Adrenal gland (tissue), 9 donors: ENCODE measurements at regions not wholly inside any gene's neighbourhood (a gene's known extent, or its start where the extent isn't known, plus 50 kb on each side); places are given as distances from the start of the nearest gene placed in this dataset.

ENCODE experiments used
- DNase-seq, 7 donors: peaks; one replicate each; pipeline ENCODE4 v3.0.0-alpha.2; 2019 to 2020
- H3K27ac ChIP-seq, 5 donors: fragments of 200-600 bp; sonication (generic) in 4 of 5; 1 replicate in 3 of 5; 2 replicates in 2 of 5; pipeline versions ENCODE4 v1.5.1 to v1.8.0; 2016 to 2020; ENCODE audit warnings: mild to moderate bottlenecking in 1 of 5
- H3K27me3 ChIP-seq: fragments of 200-600 bp; 2 replicates; pipeline ENCODE4 v1.8.0; 2021
- H3K36me3 ChIP-seq, 2 donors: fragments of 200-600 bp; replicated peaks in 1 of 2; 1 replicate in 1 of 2; 2 replicates in 1 of 2; pipeline versions ENCODE4 v1.5.1 to v1.8.0; 2018 to 2022
- H3K4me1 ChIP-seq, 2 donors: fragments of 200-600 bp; replicated peaks in 1 of 2; 1 replicate in 1 of 2; 2 replicates in 1 of 2; pipeline versions ENCODE4 v1.5.1 to v1.8.0; 2018 to 2021
- H3K4me3 ChIP-seq, 4 donors: fragments of 200-600 bp; sonication (generic) in 3 of 4; one replicate each; pipeline ENCODE4 v1.5.1; 2016 to 2018
- H3K9me3 ChIP-seq, 3 donors: fragments of 200-600 bp; sonication (generic) in 1 of 3; replicated peaks in 1 of 3; 1 replicate in 2 of 3; 2 replicates in 1 of 3; pipeline versions ENCODE4 v1.5.1 to v1.8.0; 2016 to 2021
- POLR2A ChIP-seq, 2 donors: fragments of 450-650 bp; IDR thresholded peaks; one replicate each; pipeline ENCODE4 v1.6.1; 2017; ENCODE audit warnings: antibody characterized with exemption in 2 of 2, mild to moderate bottlenecking in 2 of 2, moderate library complexity in 1 of 2
- WGBS, 4 donors: extraction: QIAGEN DNeasy Blood & Tissue Kit in 2 of 4; methylation state at CpG; one replicate each; pipeline versions ENCODE4 v1.1.5 to v1.1.7; 2013 to 2017; 5-methylcytosine and 5-hydroxymethylcytosine counted together
- intact Hi-C, 2 donors: fragments of 100-400 bp; cut with DNase I; formaldehyde crosslinking; loops; one replicate each; pipeline versions ENCODE4 v1.14.1 to v1.15.0; 2022 to 2023
- TF ChIP-seq, protein P1 (sequence below), 6 experiments: fragments of 450-650 bp in 4 of 6; fragments of 200-600 bp in 2 of 6; sonication (generic) in 1 of 6; IDR thresholded peaks; 1 replicate in 5 of 6; 2 replicates in 1 of 6; pipeline versions ENCODE4 v1.5.1 to v1.8.0; 2016 to 2021; ENCODE audit warnings: antibody characterized with exemption in 6 of 6, mild to moderate bottlenecking in 2 of 6, moderate library complexity in 1 of 6
- donor health status: healthy with polysubstance abuse.
- donor health status: Bipolar disorder and iron deficiency.
- donor health status: DM: yes; HTN: yes; CAD: no.
- donor health status: DM: no; HTN: no; CAD: no.
- donor health status: DM: no; HTN: no; CAD: no.

DNA sequence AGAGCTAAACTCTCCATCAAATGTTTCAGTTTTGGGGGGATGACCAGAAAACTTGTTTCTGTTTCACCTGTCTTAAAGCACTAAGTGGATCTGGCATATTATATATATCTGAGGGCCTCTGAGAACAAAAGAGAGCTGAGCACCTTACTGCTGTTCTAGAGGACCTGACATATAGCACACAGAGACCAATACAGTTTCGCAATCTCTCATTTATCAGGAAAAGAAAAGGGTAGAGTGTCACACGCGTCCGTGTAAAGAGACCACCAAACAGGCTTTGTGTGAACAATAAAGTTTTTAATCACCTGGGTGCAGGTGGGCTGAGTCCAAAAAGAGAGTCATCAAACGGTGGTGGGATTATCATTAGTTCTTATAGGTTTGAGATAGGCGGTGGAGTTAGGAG is 434.5 kb upstream of the KCND2 start:
- Histone ChIP-seq H3K27me3 (no peaks in the 10 kb centered on the region), H3K4me1 (no peaks in the 10 kb centered on the region), H3K27ac (no peak overlapping the region), H3K9me3 (no peaks in the 10 kb centered on the region), H3K4me3 (no peak overlapping the region), H3K36me3 (peaks cover 0 to 5% of the 10 kb centered on the region in 2 donors)
- intact Hi-C loops = no loop called here
- WGBS, 4 donors = 91 to 96% (median 93%) methylated on average over 6 of the region's 6 CpGs
- no peak for DNase-seq
- TF ChIP-seq, protein P1, sequence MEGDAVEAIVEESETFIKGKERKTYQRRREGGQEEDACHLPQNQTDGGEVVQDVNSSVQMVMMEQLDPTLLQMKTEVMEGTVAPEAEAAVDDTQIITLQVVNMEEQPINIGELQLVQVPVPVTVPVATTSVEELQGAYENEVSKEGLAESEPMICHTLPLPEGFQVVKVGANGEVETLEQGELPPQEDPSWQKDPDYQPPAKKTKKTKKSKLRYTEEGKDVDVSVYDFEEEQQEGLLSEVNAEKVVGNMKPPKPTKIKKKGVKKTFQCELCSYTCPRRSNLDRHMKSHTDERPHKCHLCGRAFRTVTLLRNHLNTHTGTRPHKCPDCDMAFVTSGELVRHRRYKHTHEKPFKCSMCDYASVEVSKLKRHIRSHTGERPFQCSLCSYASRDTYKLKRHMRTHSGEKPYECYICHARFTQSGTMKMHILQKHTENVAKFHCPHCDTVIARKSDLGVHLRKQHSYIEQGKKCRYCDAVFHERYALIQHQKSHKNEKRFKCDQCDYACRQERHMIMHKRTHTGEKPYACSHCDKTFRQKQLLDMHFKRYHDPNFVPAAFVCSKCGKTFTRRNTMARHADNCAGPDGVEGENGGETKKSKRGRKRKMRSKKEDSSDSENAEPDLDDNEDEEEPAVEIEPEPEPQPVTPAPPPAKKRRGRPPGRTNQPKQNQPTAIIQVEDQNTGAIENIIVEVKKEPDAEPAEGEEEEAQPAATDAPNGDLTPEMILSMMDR (IDR thresholded peaks at IDR 0.05) = no peak
- TF ChIP-seq POLR2A (IDR thresholded peaks at IDR 0.05) = no peak

DNA sequence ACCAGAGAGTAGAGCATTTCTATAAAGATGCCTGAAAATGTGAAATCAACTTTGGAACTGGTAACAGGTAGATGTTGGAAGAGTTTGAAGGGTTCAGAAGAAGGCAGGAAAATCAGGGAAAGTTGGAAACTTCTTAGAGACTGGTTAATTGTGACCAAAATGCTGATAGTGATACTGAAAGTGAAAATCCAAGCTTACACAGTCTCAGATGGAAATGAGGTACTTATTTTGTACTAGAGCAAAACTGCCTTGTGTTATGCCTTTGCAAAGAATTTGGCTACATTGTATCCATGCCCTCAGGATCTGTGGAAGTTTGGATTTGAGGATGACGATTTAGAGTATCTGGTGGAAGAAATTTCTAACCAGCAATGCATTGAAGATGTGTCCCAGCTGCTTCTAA is 430.6 kb upstream of the KCND2 start:
- 57 to 64% (median 63%) methylated on average over 1 of the region's 1 CpG for WGBS, 4 donors
- H3K4me1 ChIP-seq = no peaks in the 10 kb centered on the region
- intact Hi-C loops = no loop called here
- TF ChIP-seq POLR2A (IDR thresholded peaks at IDR 0.05) = no peak
- TF ChIP-seq, protein P1 (IDR thresholded peaks at IDR 0.05) = no peak
- H3K4me3 ChIP-seq = no peak overlapping the region
- no peaks in the 10 kb centered on the region for H3K27me3 ChIP-seq
- no peak for DNase-seq
- H3K36me3 ChIP-seq = no peaks in the 10 kb centered on the region
- no peaks in the 10 kb centered on the region for H3K9me3 ChIP-seq
- no peak overlapping the region for H3K27ac ChIP-seq

DNA sequence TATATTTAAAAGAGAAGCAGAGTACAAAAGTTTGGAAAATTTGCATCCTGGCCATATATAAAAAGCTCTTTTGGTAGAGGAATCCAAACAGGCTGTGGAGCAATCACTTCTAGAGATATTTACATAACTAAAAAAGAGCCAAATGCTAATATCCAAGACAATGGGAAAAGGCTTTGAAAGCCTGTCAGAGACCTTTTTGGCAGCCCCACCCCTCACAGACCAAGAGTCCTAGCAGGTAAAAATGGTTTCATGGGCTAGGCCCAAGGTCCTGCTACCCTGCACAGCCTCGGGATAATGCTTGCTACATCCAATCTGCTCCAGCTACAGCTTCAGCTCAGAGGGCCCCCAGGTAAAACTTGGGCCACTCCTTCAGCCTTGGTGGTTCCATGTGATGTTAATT is 430.2 kb upstream of the KCND2 start:
- no peaks in the 10 kb centered on the region for H3K36me3 ChIP-seq
- DNase-seq = no peak
- intact Hi-C loops = no loop called here

DNA sequence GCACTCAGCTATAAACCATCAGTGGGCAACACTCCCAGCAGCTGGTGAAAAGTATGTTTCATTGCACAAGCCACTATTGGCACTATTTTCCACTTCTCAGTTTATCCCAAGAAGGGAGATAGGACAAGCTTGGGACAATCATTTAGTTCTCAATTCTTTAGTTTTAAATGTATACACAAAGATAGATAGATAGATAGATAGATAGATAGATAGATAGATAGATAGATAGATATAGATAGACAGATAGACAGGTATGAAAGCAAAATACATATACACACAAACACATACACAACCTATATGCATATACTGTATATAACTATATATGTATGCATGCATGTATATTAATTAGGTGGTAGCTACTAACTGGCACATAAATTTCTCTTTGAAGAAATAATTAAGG is 411.6 kb upstream of the KCND2 start:
- no peak for TF ChIP-seq POLR2A (IDR thresholded peaks at IDR 0.05)
- TF ChIP-seq, protein P1 (IDR thresholded peaks at IDR 0.05) = no peak
- intact Hi-C loops = no loop called here
- H3K27me3 ChIP-seq = no peaks in the 10 kb centered on the region
- no peaks in the 10 kb centered on the region for H3K36me3 ChIP-seq
- no peak overlapping the region for H3K4me3 ChIP-seq
- H3K9me3 ChIP-seq = no peaks in the 10 kb centered on the region
- H3K4me1 ChIP-seq = no peaks in the 10 kb centered on the region
- no peak for DNase-seq
- H3K27ac ChIP-seq = no peak overlapping the region

More for the DNA sequence above, 430.2 kb upstream of the KCND2 start:
- Histone ChIP-seq H3K9me3 (no peaks in the 10 kb centered on the region), H3K27ac (no peak overlapping the region), H3K27me3 (no peaks in the 10 kb centered on the region), H3K4me3 (no peak overlapping the region), H3K4me1 (no peaks in the 10 kb centered on the region)
- WGBS, 4 donors = 53 to 89% (median 79%) methylated on average over 1 of the region's 1 CpG
- TF ChIP-seq POLR2A (IDR thresholded peaks at IDR 0.05) = no peak
- TF ChIP-seq, protein P1 (IDR thresholded peaks at IDR 0.05) = no peak
